Adrenal gland (tissue), 5 donors: ENCODE measurements at regions not wholly inside any gene's neighbourhood (a gene's known extent, or its start where the extent isn't known, plus 50 kb on each side); places are given as distances from the start of the nearest gene placed in this dataset.

ENCODE experiments used
- CTCF ChIP-seq, 6 experiments: fragments of 450-650 bp in 4 of 6; fragments of 200-600 bp in 2 of 6; sonication (generic) in 1 of 6; IDR thresholded peaks; 1 replicate in 5 of 6; 2 replicates in 1 of 6; pipeline versions ENCODE4 v1.5.1 to v1.8.0; 2016 to 2021; ENCODE audit warnings: antibody characterized with exemption in 6 of 6, mild to moderate bottlenecking in 2 of 6, moderate library complexity in 1 of 6
- POLR2A ChIP-seq, 2 donors: fragments of 450-650 bp; IDR thresholded peaks; one replicate each; pipeline ENCODE4 v1.6.1; 2017; ENCODE audit warnings: antibody characterized with exemption in 2 of 2, mild to moderate bottlenecking in 2 of 2, moderate library complexity in 1 of 2
- donor health status: DM: no; HTN: no; CAD: no.

GRCh38 chr9:86795823-86796553, 151.3 kb downstream of the GAS1 start:
- TF ChIP-seq POLR2A (IDR thresholded peaks at IDR 0.05): no peak
- peak in 1 of 6 experiments; percentile 17 for TF ChIP-seq CTCF (IDR thresholded peaks at IDR 0.05)
